K562 (cell line): ENCODE measurements at regions not wholly inside any gene's neighbourhood (a gene's known extent, or its start where the extent isn't known, plus 50 kb on each side); places are given as distances from the start of the nearest gene placed in this dataset.

Source experiments
- ATAC-seq: fragments of 200-7000 bp; cut with Tn5 transposase; 3 replicates; pipeline ENCODE4 v1.9.1; 2020; ENCODE audit warnings: moderate library complexity
- BruUV-seq: library from RNA; stranded (reverse); fragments of 400-500 nt; replicated peaks from 2 replicates; lab custom pipeline; 2021; lab: Mats Ljungman, UMichigan
- CTCF ChIA-PET: fragments of 300-600 bp; formaldehyde crosslinking; extraction: SDS; loops from one replicate; lab custom pipeline; 2021; ENCODE audit warnings: low intra/inter-chr PET ratio; lab: Yijun Ruan, JAX
- POLR2A ChIA-PET: fragments of 300-600, 350-650 bp; sonication (Branson Sonifier 250); formaldehyde crosslinking; extraction: SDS; loops from one replicate; lab custom pipeline; 2021; ENCODE audit warnings: antibody characterized with exemption, inconsistent platforms; lab: Yijun Ruan, JAX
- DNase-seq, 4 experiments: peaks; one replicate each; pipeline versions ENCODE4 v3.0.0 to v3.0.0-alpha.2; 2011 to 2018; ENCODE audit warnings: low spot score in 3 of 4, mixed read lengths in 3 of 4; ENCODE audit errors: extremely low read depth in 1 of 4
- FAIRE-seq: peaks from 2 replicates; lab custom pipeline; 2011; peaks lifted over from hg19 to GRCh38; lab: Jason Lieb, UNC
- H2AFZ ChIP-seq: 2 replicates; pipeline ENCODE4 v1.6.0; 2011; ENCODE audit warnings: low read depth, low read length, control low read depth, inconsistent platforms
- H3K27ac ChIP-seq: fragments of 200-600 bp; 3 replicates; pipeline ENCODE4 v1.8.0; 2011; ENCODE audit warnings: low read depth, mild to moderate bottlenecking, control low read depth, inconsistent platforms, low read length, moderate library complexity, mixed read lengths; ENCODE audit errors: extremely low read depth
- H3K27me3 ChIP-seq, 2 experiments: fragments of 300-600 bp in 1 of 2; 2 replicates in 1 of 2; 3 replicates in 1 of 2; pipeline versions ENCODE4 v1.6.0 to v1.8.0; 2011; ENCODE audit warnings: inconsistent platforms in 2 of 2, low read length in 2 of 2, mild to moderate bottlenecking in 1 of 2, mixed read lengths in 1 of 2, moderate library complexity in 1 of 2; ENCODE audit not compliant: control insufficient read depth in 2 of 2, insufficient read depth in 2 of 2
- H3K36me3 ChIP-seq: fragments of 300-600 bp; 3 replicates; pipeline ENCODE4 v1.8.0; 2011; ENCODE audit warnings: mild to moderate bottlenecking, low read length, inconsistent platforms; ENCODE audit not compliant: control insufficient read depth, insufficient read depth
- H3K4me1 ChIP-seq, 2 experiments: fragments of 200-600 bp in 1 of 2; replicated peaks in 1 of 2; 2 replicates in 1 of 2; 3 replicates in 1 of 2; pipeline versions ENCODE4 v1.5.1 to v1.8.0; 2011; ENCODE audit warnings: inconsistent platforms in 2 of 2, low read length in 2 of 2, mild to moderate bottlenecking in 1 of 2, mixed read lengths in 1 of 2, moderate library complexity in 1 of 2; ENCODE audit not compliant: control insufficient read depth in 2 of 2, insufficient read depth in 2 of 2
- H3K4me2 ChIP-seq: 2 replicates; pipeline ENCODE4 v1.6.1; 2011; ENCODE audit warnings: low read length, control low read depth, inconsistent platforms, mixed read lengths; ENCODE audit not compliant: insufficient read depth
- H3K4me3 ChIP-seq: fragments of 200-600 bp; sonication (generic), shearing (Covaris generic); 2 replicates; pipeline ENCODE4 v1.5.1; 2016; ENCODE audit warnings: control low read depth, inconsistent platforms
- H3K79me2 ChIP-seq: fragments of 200-600 bp; 3 replicates; pipeline ENCODE4 v1.8.0; 2011; ENCODE audit warnings: low read length, inconsistent platforms; ENCODE audit not compliant: control insufficient read depth, insufficient read depth
- H3K9ac ChIP-seq, 2 experiments: 2 replicates each; pipeline versions ENCODE4 v1.6.0 to v1.6.1; 2011; ENCODE audit warnings: low read depth in 2 of 2, low read length in 2 of 2, control low read depth in 1 of 2, inconsistent platforms in 1 of 2, mild to moderate bottlenecking in 1 of 2, mixed read lengths in 1 of 2; ENCODE audit not compliant: insufficient read depth in 1 of 2
- H3K9me1 ChIP-seq: one replicate; pipeline ENCODE4 v1.6.0; 2011; ENCODE audit warnings: inconsistent platforms, mild to moderate bottlenecking, low read length, moderate library complexity; ENCODE audit not compliant: control insufficient read depth, insufficient read depth
- H3K9me3 ChIP-seq: replicated peaks from 2 replicates; pipeline ENCODE4 v1.5.1; 2011; ENCODE audit warnings: low read depth, low read length, inconsistent platforms; ENCODE audit not compliant: control insufficient read depth, insufficient read depth
- H4K20me1 ChIP-seq: replicated peaks from 2 replicates; pipeline ENCODE4 v1.6.1; 2011; ENCODE audit warnings: low read length, inconsistent platforms, mixed read lengths; ENCODE audit not compliant: control insufficient read depth, insufficient read depth
- CBFA2T3 ChIP-seq: fragments of 450-650 bp; IDR thresholded peaks from 2 replicates; pipeline ENCODE4 v1.6.1; 2017
- CBX3 ChIP-seq, 2 experiments: IDR thresholded peaks; 1 replicate in 1 of 2; 2 replicates in 1 of 2; pipeline ENCODE4 v1.6.1; 2012; ENCODE audit warnings: inconsistent platforms in 2 of 2, low read length in 2 of 2, borderline replicate concordance in 1 of 2, control low read depth in 1 of 2
- CREM ChIP-seq: IDR thresholded peaks from 2 replicates; pipeline ENCODE4 v1.6.1; 2014; ENCODE audit warnings: antibody characterized with exemption, low read depth
- FOXM1 ChIP-seq, 2 experiments: fragments of 450-650 bp in 1 of 2; sonication (generic) in 1 of 2; formaldehyde crosslinking in 1 of 2; IDR thresholded peaks; 2 replicates each; pipeline versions ENCODE4 v1.6.1 to v1.9.0; 2017 to 2022; ENCODE audit warnings: low read depth in 2 of 2, mild to moderate bottlenecking in 2 of 2, missing genetic modification reagents in 1 of 2, moderate library complexity in 1 of 2
- GABPB1 ChIP-seq: sonication (generic); formaldehyde crosslinking; IDR thresholded peaks from 2 replicates; pipeline ENCODE4 v1.8.0; 2022; ENCODE audit warnings: mild to moderate bottlenecking, missing genetic modification reagents
- MXD1 ChIP-seq: fragments of 250-450 bp; sonication (Bioruptor Pico); IDR thresholded peaks from 2 replicates; pipeline ENCODE4 v1.8.0; 2021; ENCODE audit warnings: borderline replicate concordance, mild to moderate bottlenecking, moderate library complexity; ENCODE audit not compliant: poor library complexity, severe bottlenecking
- PTTG1 ChIP-seq: fragments of 450-650 bp; IDR thresholded peaks from 2 replicates; pipeline ENCODE4 v1.6.1; 2016; ENCODE audit warnings: low read depth, mild to moderate bottlenecking, missing genetic modification characterization, missing compliant biosample characterization
- SMAD1 ChIP-seq: fragments of 150-350 bp; IDR thresholded peaks from 2 replicates; pipeline ENCODE4 v1.6.1; 2014; ENCODE audit warnings: low read length, low read depth; ENCODE audit not compliant: partially characterized antibody
- TAF9B ChIP-seq: fragments of 450-650 bp; IDR thresholded peaks from 2 replicates; pipeline ENCODE4 v1.6.1; 2018; ENCODE audit warnings: mild to moderate bottlenecking; ENCODE audit not compliant: partially characterized antibody
- THAP7 ChIP-seq: fragments of 250-450 bp; sonication (Bioruptor Pico); IDR thresholded peaks from 2 replicates; pipeline ENCODE4 v1.5.0; 2021
- ZKSCAN8 ChIP-seq: fragments of 200-800 bp; sonication (Bioruptor generic); IDR thresholded peaks from 2 replicates; pipeline ENCODE4 v1.6.1; 2016; ENCODE audit warnings: missing genetic modification characterization, missing compliant biosample characterization
- WGBS: fragments of 100-300 bp; shearing (Covaris generic); methylation state at CpG from one replicate; pipeline ENCODE4 v1.1.6; 2016; ENCODE audit warnings: low coverage, mixed read lengths; ENCODE audit not compliant: insufficient coverage; ENCODE audit errors: missing lambda C conversion rate; 5-methylcytosine and 5-hydroxymethylcytosine counted together
- in situ Hi-C: fragments of 300-500 bp; cut with MboI; formaldehyde crosslinking; loops from 4 replicates; pipeline ENCODE4 v1.15.0; 2018; ENCODE audit warnings: inconsistent platforms, mixed read lengths
- intact Hi-C: fragments of 100-400 bp; cut with micrococcal nuclease; formaldehyde crosslinking; loops from 2 replicates; pipeline ENCODE4 v1.14.2; 2022

- no peaks in the 10 kb centered on the region for H3K9me1 ChIP-seq
- CTCF ChIA-PET = no interaction called here
- H3K4me3 ChIP-seq = no peak overlapping the region
- DNase-seq = no peak
- no peak overlapping the region for H3K9ac ChIP-seq
- in situ Hi-C loops = no loop called here
- H3K27ac ChIP-seq = no peak overlapping the region
- H3K36me3 ChIP-seq = no peaks in the 10 kb centered on the region
- H3K9me3 ChIP-seq = no peaks in the 10 kb centered on the region
- no peak for FAIRE-seq
- intact Hi-C loops = no loop called here
- no peak for ATAC-seq
- H3K79me2 ChIP-seq = no peaks in the 10 kb centered on the region
- H3K4me1 ChIP-seq = no peaks in the 10 kb centered on the region
- no TSS peak for BruUV-seq
- TF ChIP-seq CREM (no peak), CBX3 (IDR thresholded peaks at IDR 0.05; ENCODE audit: borderline replicate concordance in 1 of 2, low read length in 2 of 2) (no peak), GABPB1 (CRISPR knock-in tag) (no peak), MXD1 (CRISPR knock-in tag) (no peak), ZKSCAN8 (CRISPR knock-in tag) (no peak), TAF9B (no peak), CBFA2T3 (no peak), PTTG1 (tag) (no peak), THAP7 (no peak), SMAD1 (no peak), FOXM1 (IDR thresholded peaks at IDR 0.05; ENCODE audit: low read depth) (no peak), FOXM1 (CRISPR knock-in tag; IDR thresholded peaks at IDR 0.05; ENCODE audit: low read depth) (no peak)
- H4K20me1 ChIP-seq = no peaks in the 10 kb centered on the region
- H2AFZ ChIP-seq = no peak overlapping the region
- 0% methylated on average over 1 of the region's 1 CpG for WGBS
- POLR2A ChIA-PET = no interaction called here
- no peaks in the 10 kb centered on the region for H3K27me3 ChIP-seq
- H3K4me2 ChIP-seq = no peak overlapping the region
These were observed 601.1 kb upstream of the SETBP1 start for GRCh38 chr18:44079606-44080005.
